GM21447 (cell line): ENCODE measurements at regions not wholly inside any gene's neighbourhood (a gene's known extent, or its start where the extent isn't known, plus 50 kb on each side); places are given as distances from the start of the nearest gene placed in this dataset.

ENCODE experiments used
- ATAC-seq: cut with Tn5 transposase; IDR thresholded peaks from one replicate; pipeline ENCODE4 v1.9.1; 2021; ENCODE audit not compliant: unreplicated experiment

DNA sequence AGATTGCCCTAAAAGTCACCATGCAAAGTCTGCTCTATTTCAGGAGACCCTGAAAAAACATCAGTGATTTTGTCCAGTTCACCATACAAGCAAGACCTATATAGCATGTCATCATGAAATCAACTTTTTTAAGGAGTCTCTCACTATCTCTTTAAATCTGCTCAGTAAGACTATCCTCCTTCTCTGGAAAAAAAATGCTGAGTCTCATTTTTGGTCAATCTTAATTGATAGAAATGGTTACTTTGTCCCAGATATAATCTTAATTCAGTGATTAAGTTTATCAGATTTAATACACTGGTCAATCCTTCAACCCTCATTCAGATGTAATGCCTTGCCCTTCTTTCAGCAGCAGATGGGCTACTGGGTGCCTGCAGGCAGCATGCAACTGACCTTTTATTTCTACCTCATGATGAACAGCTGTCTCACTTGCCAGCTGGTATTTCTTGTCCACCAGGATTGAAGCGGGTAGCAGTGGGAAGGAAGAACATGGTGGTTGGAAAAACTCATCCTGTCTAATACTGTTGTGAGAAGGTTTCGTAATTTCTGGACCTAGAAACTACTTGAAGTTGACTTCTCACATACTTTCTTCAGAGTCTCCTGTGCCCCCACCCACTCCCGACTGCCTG is 375.3 kb downstream of the DNAH5 start:
- ATAC-seq = no peak

GRCh38 chr5:13567819-13568218 is 376.7 kb downstream of the DNAH5 start:
- no peak for ATAC-seq

DNA sequence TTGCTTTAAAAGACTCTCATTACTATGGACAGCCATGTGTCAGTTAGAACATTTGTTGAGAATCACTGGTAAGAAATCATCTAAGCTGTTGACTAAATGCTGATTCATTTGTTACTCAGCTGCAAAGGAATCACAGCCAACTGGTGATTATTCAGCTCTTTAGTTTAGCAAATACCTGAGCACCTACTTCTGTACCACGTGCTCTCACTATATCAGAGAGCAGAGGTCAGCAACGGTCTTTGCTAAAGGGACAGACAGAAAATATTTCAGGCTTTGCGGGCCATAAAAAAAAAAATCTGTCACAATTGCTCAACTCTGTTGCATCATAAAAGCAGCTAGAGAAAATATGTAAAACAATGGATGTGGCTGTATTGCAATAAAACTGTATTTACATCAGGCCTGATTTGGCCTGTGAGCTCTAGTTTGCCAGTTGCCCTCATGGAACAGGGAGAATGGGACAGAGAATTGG is 377.6 kb downstream of the DNAH5 start:
- no peak for ATAC-seq

DNA sequence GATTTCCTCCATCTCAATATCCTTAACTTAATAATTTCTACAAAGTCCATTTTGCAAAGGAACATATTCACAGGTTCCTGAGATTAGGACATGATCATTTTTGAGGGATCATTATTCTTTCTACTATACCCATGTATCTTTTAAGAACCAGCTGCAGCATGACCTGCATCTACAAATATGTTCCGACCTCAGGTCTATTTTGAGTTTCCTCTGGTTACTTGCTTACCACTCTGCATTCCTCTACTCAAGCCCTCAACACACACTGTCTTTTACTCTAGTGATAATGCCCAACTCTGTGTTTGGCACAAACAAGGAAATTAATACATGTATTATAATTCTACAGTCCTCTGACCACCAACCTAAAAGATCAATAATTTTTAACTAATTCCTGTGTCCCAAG is 386.1 kb downstream of the DNAH5 start:
- no peak for ATAC-seq

DNA sequence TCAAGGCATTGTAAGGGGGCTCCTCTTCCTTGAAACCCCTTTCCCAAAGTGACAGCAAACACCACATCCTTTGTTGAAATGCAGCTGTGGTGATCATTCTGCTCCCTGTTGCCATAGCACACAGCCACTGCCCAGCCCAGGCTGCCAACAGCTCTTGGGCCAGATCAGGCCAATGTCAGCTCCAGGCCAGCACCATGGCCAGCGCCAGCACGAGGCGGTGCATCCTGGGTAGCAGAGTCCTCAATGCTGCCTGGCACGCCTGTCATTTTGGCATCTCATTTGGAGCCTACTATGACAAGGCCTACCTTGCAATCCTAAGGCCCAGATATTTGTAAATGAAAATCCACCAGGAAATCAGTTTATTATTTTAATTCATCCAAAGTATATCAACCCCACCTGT is 390.6 kb downstream of the DNAH5 start:
- ATAC-seq = no peak

DNA sequence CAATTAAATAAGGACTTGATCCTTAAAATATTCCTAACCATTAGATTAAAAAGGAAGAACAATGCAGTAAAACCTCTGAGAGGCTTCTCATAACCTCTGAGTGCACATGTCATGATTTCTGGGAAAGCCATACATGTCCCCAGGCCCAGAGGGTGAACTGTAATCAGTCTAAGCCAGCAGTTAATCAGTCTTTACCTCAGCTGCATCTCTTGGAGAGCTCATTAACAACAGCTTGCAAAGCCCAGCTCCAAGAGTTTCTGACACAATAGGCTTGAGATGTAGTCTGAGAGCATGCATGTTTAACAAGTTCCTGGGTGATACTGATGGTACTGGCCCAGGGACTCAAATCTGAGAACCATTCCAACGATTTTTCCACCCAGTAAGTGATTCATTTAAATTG is 392.1 kb downstream of the DNAH5 start:
- no peak for ATAC-seq

DNA sequence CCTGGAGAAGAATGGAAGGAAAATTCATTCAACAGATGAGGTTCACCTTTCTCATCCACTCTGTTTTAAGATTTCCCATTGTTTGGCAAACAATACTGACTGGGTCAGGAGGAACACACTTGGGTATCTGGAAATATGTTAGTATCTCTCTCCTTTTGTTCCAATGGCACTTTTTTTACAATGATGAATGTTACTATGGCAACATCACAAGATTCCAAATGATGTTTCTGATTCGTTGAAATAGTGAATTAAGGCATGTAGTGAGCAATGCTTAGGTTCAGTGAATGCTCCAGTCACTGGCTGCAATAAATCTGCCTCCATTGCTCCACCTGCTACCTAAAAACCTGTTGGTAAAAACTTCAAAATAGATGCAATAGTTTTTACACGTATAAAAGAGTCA is 392.8 kb downstream of the DNAH5 start:
- no peak for ATAC-seq

DNA sequence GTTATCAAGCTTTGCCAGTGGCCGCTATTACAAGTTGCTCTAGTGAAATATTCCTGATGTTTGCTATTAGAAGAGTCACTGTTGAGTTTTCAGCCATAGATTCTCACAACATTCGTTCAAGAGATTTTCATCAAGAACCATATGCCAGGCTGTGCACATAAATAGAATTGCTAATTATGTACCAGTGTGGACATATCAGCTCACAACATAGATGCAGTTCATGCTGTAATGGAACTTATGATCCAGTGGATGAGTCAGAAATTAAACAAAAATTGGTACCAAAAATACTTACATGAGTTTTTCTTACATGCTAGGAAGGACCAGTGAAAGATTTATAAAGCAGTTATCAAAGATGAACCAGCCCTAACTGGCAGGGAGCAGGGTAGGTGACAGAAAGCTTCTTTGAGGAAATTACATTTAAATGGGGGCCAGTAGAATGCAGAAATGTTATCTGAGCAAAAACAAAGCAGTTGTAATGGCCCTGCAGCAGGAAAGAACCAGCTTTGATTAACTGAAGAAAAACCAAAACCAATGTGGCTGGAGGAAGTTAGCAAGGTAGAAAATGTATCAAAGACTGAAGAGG is 404.2 kb downstream of the DNAH5 start:
- no peak for ATAC-seq

DNA sequence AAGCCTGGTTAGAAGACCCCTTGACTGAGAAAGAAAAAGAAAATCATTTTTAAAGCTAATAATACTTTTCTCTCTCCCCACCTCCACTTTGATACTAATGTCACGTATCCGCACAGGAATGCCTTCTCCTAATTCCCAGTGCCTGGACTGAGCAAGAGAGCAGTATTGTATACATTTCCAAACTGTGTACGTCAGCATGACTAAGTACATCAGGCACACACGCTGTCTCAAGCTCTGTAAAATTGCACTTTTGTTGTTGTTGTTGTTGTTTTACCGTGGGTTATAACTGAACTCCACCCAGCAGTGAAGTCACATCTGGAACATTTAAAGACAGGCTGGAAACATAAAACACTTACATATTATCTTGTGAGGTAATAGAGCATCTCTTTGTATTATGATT is 407.6 kb downstream of the DNAH5 start:
- no peak for ATAC-seq

DNA sequence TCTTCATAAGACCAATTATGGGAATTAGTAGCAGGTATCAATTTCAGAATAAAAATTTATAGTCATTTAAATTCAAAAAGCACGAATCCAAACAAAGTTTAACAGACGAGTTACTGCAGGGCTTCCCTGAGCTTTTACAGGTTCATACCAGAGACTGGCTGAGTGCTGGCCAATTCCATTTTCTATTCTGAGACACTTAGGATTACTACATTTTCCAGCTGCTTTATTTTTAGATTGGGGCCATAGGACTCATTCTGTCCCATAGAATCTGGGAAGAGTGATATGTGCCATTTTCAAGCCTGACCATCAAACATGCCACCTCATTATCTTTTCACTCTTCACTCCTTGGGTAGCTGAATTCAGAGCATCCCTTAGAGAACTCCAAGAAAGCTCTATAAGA is 410.7 kb downstream of the DNAH5 start:
- no peak for ATAC-seq

DNA sequence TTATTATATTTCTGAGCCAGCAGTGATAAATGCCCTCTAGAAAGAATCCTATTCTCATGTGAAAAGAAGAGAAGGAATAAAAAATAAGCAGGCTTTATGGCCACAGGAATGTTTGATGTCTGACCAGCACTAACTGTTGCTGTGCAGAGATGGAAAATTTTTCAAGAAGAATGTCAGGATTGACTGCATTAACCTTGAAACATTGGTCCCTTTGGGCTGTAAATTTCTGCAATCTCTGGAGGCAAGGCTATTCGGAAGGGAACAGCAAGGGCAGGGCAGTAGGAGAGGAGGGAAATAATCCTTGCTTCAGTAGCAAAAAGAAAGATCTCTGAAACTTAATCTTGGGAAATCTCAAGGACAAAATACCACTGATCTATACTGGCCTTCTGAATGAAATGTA is 415.2 kb downstream of the DNAH5 start:
- ATAC-seq = no peak

DNA sequence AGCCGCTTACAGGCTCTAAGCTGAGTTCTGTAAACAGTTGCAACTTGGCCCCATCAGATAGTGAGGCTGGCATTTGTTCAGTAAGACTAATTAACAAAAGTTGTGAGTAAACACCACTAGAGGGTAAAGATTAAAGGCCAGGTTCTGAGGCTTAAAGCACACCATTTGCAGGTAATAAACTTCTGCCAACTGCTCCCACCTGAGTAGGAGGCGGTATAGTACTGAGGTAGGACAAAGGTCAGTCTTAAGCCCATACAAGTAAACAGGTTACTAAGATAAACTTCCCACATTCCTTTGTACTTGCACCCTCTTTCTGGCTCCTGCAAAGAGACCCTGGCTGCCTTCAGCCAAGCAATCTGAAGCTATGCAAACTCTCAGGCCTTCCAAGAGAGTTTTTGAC is 419.6 kb downstream of the DNAH5 start:
- no peak for ATAC-seq

DNA sequence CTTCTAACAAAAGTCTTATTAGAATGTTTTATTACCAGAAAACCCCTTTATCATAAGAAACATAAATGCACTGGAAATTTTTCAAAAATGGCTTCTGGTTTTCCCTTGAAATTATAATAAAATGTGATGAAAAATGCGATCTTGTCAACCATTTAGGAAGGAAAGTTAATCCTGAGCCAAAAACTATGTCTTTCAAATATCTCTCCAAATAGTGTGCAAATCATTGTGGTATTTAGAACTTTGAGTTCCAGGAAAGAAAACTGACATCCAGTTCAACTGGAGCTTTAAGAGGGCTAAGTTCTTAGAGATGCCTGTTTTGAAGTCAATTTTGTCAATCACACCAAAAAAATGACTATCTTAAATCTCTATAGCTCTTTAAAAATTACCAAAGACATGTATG is 425.4 kb downstream of the DNAH5 start:
- no peak for ATAC-seq

DNA sequence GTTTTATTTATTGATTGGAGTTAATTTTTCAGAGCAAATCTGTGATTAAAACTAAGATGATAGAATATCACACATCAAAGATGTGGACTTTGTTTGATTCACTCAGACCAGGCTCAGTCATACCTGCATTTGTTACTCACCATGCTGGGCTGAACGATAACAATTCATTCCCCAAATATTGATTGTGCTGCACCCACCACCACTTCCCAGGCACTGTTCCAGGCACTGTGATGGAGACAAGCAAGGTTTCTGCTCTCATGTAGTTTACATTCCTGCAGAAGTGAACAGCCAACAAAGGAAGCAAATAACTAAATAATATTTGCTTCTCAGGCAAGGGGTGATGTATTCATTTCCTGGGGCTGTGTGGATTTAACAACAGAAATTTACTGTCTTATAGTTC is 428.3 kb downstream of the DNAH5 start:
- ATAC-seq = no peak

- no peak for ATAC-seq
Observed at GRCh38 chr5:13511442-13511841, 433.0 kb downstream of the DNAH5 start.

DNA sequence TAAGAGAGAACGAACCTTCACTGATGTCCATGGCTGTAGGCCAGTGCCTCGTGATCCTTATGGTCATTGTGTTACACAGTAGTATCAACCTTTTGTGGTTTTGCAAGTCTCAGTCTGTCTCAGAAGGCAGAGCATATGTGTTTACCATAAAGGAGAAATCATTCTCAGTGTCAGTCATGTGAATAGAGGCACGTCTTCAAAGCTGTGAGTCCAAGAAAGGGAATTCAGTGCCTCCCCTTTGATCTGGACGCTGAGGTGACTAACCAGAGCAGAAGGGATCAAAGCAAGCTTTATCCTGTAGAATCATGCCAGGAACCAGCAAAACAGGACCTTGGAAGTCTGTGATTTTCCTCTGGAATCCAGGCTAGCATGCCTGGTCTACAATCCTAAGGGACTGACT is 433.9 kb downstream of the DNAH5 start:
- ATAC-seq = no peak

- no peak for ATAC-seq
Observed at GRCh38 chr5:13508559-13508958, 435.9 kb downstream of the DNAH5 start.

GRCh38 chr5:13505326-13505725 is 439.2 kb downstream of the DNAH5 start:
- no peak for ATAC-seq

- ATAC-seq = no peak
Observed at GRCh38 chr5:13503017-13503416, 441.5 kb downstream of the DNAH5 start.

GRCh38 chr5:13501176-13501575 is 443.3 kb downstream of the DNAH5 start:
- no peak for ATAC-seq

DNA sequence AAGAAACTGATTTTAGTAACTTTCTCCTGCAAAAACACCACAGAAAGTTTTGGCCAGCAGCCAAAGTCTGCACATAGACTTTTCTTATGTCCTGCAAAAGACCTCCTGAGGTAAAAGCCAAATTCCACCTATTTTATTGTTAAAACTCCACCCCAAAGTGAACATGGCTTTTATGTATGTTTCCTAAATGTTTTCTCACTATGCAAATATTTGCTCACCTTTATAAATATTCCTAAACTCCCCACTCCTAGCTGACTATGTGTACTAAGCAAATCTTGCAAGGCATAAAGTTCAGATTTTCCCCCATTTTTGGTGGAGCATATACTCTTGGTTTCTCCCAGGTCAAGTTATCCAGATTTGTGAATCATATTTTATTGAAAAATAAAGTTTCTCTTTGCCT is 446.2 kb downstream of the DNAH5 start:
- no peak for ATAC-seq

- ATAC-seq = no peak
Observed at GRCh38 chr5:13488254-13488931, 456.1 kb downstream of the DNAH5 start.

DNA sequence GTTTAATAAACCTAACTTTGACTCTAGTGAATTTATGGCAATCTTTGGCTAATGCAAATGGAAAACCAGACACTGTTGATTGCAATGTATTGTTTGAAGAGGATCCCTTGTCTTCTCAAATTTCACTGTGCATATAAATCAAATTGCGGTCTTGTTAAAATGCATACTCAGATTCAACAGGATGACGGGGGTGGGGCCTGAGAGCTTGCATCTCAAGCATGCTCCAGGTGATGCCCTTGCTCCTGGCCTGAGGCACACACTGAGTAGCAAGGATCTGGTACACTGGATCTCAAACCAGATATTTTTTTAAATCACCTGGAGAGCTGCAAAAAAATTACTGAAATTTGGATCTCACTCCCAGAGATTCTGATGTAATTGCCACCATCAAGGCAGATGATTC is 463.7 kb downstream of the DNAH5 start:
- ATAC-seq = no peak
